HG03139 (cell line): ENCODE measurements at regions not wholly inside any gene's neighbourhood (a gene's known extent, or its start where the extent isn't known, plus 50 kb on each side); places are given as distances from the start of the nearest gene placed in this dataset.

Experiments
- ATAC-seq: cut with Tn5 transposase; IDR thresholded peaks from one replicate; pipeline ENCODE4 v1.9.1; 2021; ENCODE audit not compliant: unreplicated experiment

GRCh38 chr21:17414766-17415165, 98.1 kb upstream of the CXADR start:
- no peak for ATAC-seq

GRCh38 chr21:17416139-17416538, 96.7 kb upstream of the CXADR start:
- no peak for ATAC-seq

- no peak for ATAC-seq
Measured at GRCh38 chr21:17422931-17423330, 89.9 kb upstream of the CXADR start.

GRCh38 chr21:17427157-17427556, 85.7 kb upstream of the CXADR start:
- no peak for ATAC-seq

GRCh38 chr21:17427831-17428483, 84.9 kb upstream of the CXADR start:
- peak; percentile 89 for ATAC-seq

GRCh38 chr21:17428484-17428869, 84.4 kb upstream of the CXADR start:
- peak; percentile 77 for ATAC-seq

GRCh38 chr21:17428980-17429379, 83.9 kb upstream of the CXADR start:
- no peak for ATAC-seq

GRCh38 chr21:17429936-17430335, 82.9 kb upstream of the CXADR start:
- ATAC-seq = no peak

- no peak for ATAC-seq
Measured at GRCh38 chr21:17432732-17433057, 80.1 kb upstream of the CXADR start.

GRCh38 chr21:17433730-17434129, 79.1 kb upstream of the CXADR start:
- no peak for ATAC-seq

- ATAC-seq = no peak
Measured at GRCh38 chr21:17435565-17436543, 77.0 kb upstream of the CXADR start.

GRCh38 chr21:17436626-17437111, 76.2 kb upstream of the CXADR start:
- no peak for ATAC-seq

- no peak for ATAC-seq
Measured at GRCh38 chr21:17438635-17439034, 74.2 kb upstream of the CXADR start.

- no peak for ATAC-seq
Measured at GRCh38 chr21:17440969-17441368, 71.9 kb upstream of the CXADR start.

GRCh38 chr21:17441370-17441769, 71.5 kb upstream of the CXADR start:
- no peak for ATAC-seq

- ATAC-seq = no peak
Measured at GRCh38 chr21:17442165-17442564, 70.7 kb upstream of the CXADR start.

GRCh38 chr21:17444828-17445227, 68.0 kb upstream of the CXADR start:
- ATAC-seq = no peak

GRCh38 chr21:17446737-17447136, 66.1 kb upstream of the CXADR start:
- no peak for ATAC-seq

GRCh38 chr21:17449701-17450100, 63.1 kb upstream of the CXADR start:
- ATAC-seq = no peak

GRCh38 chr21:17451364-17451891, 61.4 kb upstream of the CXADR start:
- no peak for ATAC-seq

- peak; percentile 76 for ATAC-seq
Measured at GRCh38 chr21:17454315-17455027, 58.4 kb upstream of the CXADR start.
